ENCODE measurements at regions not wholly inside any gene's neighbourhood (a gene's known extent, or its start where the extent isn't known, plus 50 kb on each side); places are given as distances from the start of the nearest gene placed in this dataset.

DNA sequence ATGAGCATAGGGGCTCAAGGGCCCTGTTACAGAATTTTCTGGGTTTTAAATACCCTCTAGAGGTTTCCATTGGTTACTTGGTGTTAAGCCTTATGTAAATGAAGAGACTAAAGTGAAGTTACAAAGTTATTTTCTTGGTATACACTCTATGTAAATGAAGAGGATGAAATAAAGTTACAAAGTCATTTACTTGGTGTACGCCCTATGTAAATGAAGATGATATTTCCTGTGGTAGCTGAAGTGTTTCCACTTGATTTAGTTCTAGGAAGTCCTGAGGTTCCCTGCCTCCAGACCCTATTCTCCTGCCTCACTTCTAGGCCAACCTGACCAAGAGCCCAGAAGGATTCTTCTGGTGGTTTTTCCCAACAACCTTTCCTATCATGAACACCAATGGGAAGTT, 126.1 kb downstream of the SPTSSA start:
- TF ChIP-seq TP53 (CRISPR knock-in tag; IDR thresholded peaks at IDR 0.05) = no peak
- TF ChIP-seq POLR2A (IDR thresholded peaks at IDR 0.05; ENCODE audit: low read length) = no peak
